H9 (cell line): ENCODE measurements at regions not wholly inside any gene's neighbourhood (a gene's known extent, or its start where the extent isn't known, plus 50 kb on each side); places are given as distances from the start of the nearest gene placed in this dataset.

Experiments
- DNase-seq: peaks from one replicate; pipeline ENCODE4 v3.0.0-alpha.2; 2017
- H2AFZ ChIP-seq: one replicate; pipeline ENCODE4 v1.6.1; 2013; ENCODE audit warnings: mild to moderate bottlenecking, low read length, control low read depth, moderate library complexity
- H2AK5ac ChIP-seq: 2 replicates; pipeline ENCODE4 v1.6.1; 2013; ENCODE audit warnings: low read length, control low read depth, mixed read lengths; ENCODE audit not compliant: insufficient read length
- H2BK120ac ChIP-seq: one replicate; pipeline ENCODE4 v1.6.1; 2013; ENCODE audit warnings: low read depth, mild to moderate bottlenecking, low read length, control low read depth, inconsistent platforms; ENCODE audit not compliant: poor library complexity, severe bottlenecking
- H2BK12ac ChIP-seq: 2 replicates; pipeline ENCODE4 v1.6.1; 2013; ENCODE audit warnings: low read length, control low read depth, mixed read lengths, low read depth; ENCODE audit not compliant: insufficient read length
- H2BK15ac ChIP-seq: 2 replicates; pipeline ENCODE4 v1.6.1; 2013; ENCODE audit warnings: low read depth, low read length, control low read depth
- H2BK20ac ChIP-seq: one replicate; pipeline ENCODE4 v1.6.1; 2013; ENCODE audit warnings: low read depth, mild to moderate bottlenecking, low read length, control low read depth, inconsistent platforms; ENCODE audit not compliant: poor library complexity, severe bottlenecking
- H2BK5ac ChIP-seq: 2 replicates; pipeline ENCODE4 v1.6.1; 2013; ENCODE audit warnings: low read length, control low read depth, mixed read lengths; ENCODE audit not compliant: insufficient read length
- H3K14ac ChIP-seq: 2 replicates; pipeline ENCODE4 v1.6.1; 2013; ENCODE audit warnings: low read length, control low read depth; ENCODE audit not compliant: insufficient read depth
- H3K18ac ChIP-seq: 2 replicates; pipeline ENCODE4 v1.6.1; 2013; ENCODE audit warnings: low read depth, mild to moderate bottlenecking, mixed read lengths, low read length, control low read depth; ENCODE audit not compliant: insufficient read length
- H3K23ac ChIP-seq: 2 replicates; pipeline ENCODE4 v1.6.1; 2013; ENCODE audit warnings: low read length, control low read depth, mixed read lengths, low read depth; ENCODE audit not compliant: insufficient read length
- H3K23me2 ChIP-seq: 2 replicates; pipeline ENCODE4 v1.6.1; 2013; ENCODE audit warnings: low read depth, mild to moderate bottlenecking, mixed read lengths, low read length, control low read depth; ENCODE audit not compliant: insufficient read length, poor library complexity, severe bottlenecking
- H3K27ac ChIP-seq: 2 replicates; pipeline ENCODE4 v1.5.1; 2013; ENCODE audit warnings: low read length, control low read depth, mixed read lengths, low read depth; ENCODE audit not compliant: insufficient read length
- H3K27me3 ChIP-seq: 2 replicates; pipeline ENCODE4 v1.6.1; 2013; ENCODE audit warnings: low read length, control low read depth, inconsistent platforms; ENCODE audit not compliant: insufficient read depth
- H3K4ac ChIP-seq: 2 replicates; pipeline ENCODE4 v1.6.1; 2013; ENCODE audit warnings: low read depth, mild to moderate bottlenecking, control low read depth, inconsistent platforms, low read length, moderate library complexity
- H3K4me1 ChIP-seq: 2 replicates; pipeline ENCODE4 v1.6.1; 2013; ENCODE audit warnings: low read length, control low read depth, inconsistent platforms; ENCODE audit not compliant: insufficient read depth
- H3K4me2 ChIP-seq: 2 replicates; pipeline ENCODE4 v1.6.1; 2013; ENCODE audit warnings: low read length, control low read depth, mixed read lengths; ENCODE audit not compliant: insufficient read length, insufficient read depth
- H3K56ac ChIP-seq: 2 replicates; pipeline ENCODE4 v1.6.1; 2013; ENCODE audit warnings: low read depth, mild to moderate bottlenecking, mixed read lengths, low read length, control low read depth; ENCODE audit not compliant: insufficient read length
- H3K79me1 ChIP-seq: 2 replicates; pipeline ENCODE4 v1.6.1; 2013; ENCODE audit warnings: low read depth, mild to moderate bottlenecking, moderate library complexity, low read length, control low read depth, inconsistent platforms; ENCODE audit not compliant: insufficient read depth, poor library complexity, severe bottlenecking
- H3K79me2 ChIP-seq: 2 replicates; pipeline ENCODE4 v1.6.1; 2013; ENCODE audit warnings: low read length, control low read depth, inconsistent platforms; ENCODE audit not compliant: insufficient read depth
- H3K9ac ChIP-seq: 2 replicates; pipeline ENCODE4 v1.6.1; 2013; ENCODE audit warnings: low read length, control low read depth, mixed read lengths; ENCODE audit not compliant: insufficient read length; ENCODE audit errors: extremely low read depth
- H3K9me3 ChIP-seq: one replicate; pipeline ENCODE4 v1.6.1; 2013; ENCODE audit warnings: low read depth, low read length, inconsistent platforms; ENCODE audit not compliant: control insufficient read depth
- H3T11ph ChIP-seq: one replicate; pipeline ENCODE4 v1.6.1; 2013; ENCODE audit warnings: mild to moderate bottlenecking, low read length, control low read depth, inconsistent platforms
- H4K20me1 ChIP-seq: one replicate; pipeline ENCODE4 v1.6.1; 2013; ENCODE audit not compliant: control insufficient read depth, insufficient read length, insufficient read depth
- H4K5ac ChIP-seq: 2 replicates; pipeline ENCODE4 v1.6.1; 2013; ENCODE audit warnings: low read depth, mild to moderate bottlenecking, mixed read lengths, low read length, control low read depth; ENCODE audit not compliant: insufficient read length
- H4K8ac ChIP-seq: replicated peaks from 2 replicates; pipeline ENCODE4 v1.6.1; 2013; ENCODE audit warnings: low read length, control low read depth, mixed read lengths, low read depth; ENCODE audit not compliant: insufficient read length
- H4K91ac ChIP-seq: 2 replicates; pipeline ENCODE4 v1.6.1; 2013; ENCODE audit warnings: low read depth, mild to moderate bottlenecking, moderate library complexity, mixed read lengths, low read length, control low read depth; ENCODE audit not compliant: insufficient read length
- H3K27ac Mint-ChIP-seq, 3 experiments: 2 replicates in 2 of 3; 3 replicates in 1 of 3; pipeline ENCODE4 v1.8.0; 2020 to 2021; ENCODE audit warnings: mixed read lengths in 3 of 3, mild to moderate bottlenecking in 1 of 3, moderate library complexity in 1 of 3
- H3K27me3 Mint-ChIP-seq: 2 replicates; pipeline ENCODE4 v1.8.0; 2021; ENCODE audit warnings: low read depth, mild to moderate bottlenecking, moderate library complexity, mixed read lengths
- H3K36me3 Mint-ChIP-seq, 3 experiments: 2 replicates in 2 of 3; 3 replicates in 1 of 3; pipeline ENCODE4 v1.8.0; 2020 to 2021; ENCODE audit warnings: low read depth in 3 of 3, mixed read lengths in 3 of 3; ENCODE audit not compliant: insufficient read depth in 1 of 3
- H3K4me1 Mint-ChIP-seq, 2 experiments: 2 replicates each; pipeline ENCODE4 v1.8.0; 2020; ENCODE audit warnings: mixed read lengths in 2 of 2
- H3K4me3 Mint-ChIP-seq, 2 experiments: 2 replicates in 1 of 2; 3 replicates in 1 of 2; pipeline ENCODE4 v1.8.0; 2020 to 2021; ENCODE audit warnings: mild to moderate bottlenecking in 2 of 2, mixed read lengths in 2 of 2, moderate library complexity in 1 of 2
- H3K9me3 Mint-ChIP-seq, 2 experiments: 2 replicates in 1 of 2; 3 replicates in 1 of 2; pipeline ENCODE4 v1.8.0; 2020; ENCODE audit warnings: mild to moderate bottlenecking in 2 of 2, mixed read lengths in 2 of 2, moderate library complexity in 1 of 2
- CTCF ChIP-seq: fragments of 200-600 bp; sonication (generic); conservative IDR thresholded peaks from 3 replicates; pipeline ENCODE4 v1.8.0; 2021; ENCODE audit warnings: antibody characterized with exemption, mild to moderate bottlenecking
- WGBS: extraction: QIAGEN DNeasy Blood & Tissue Kit; methylation state at CpG from one replicate; pipeline ENCODE4 v1.1.7; 2013; ENCODE audit warnings: missing lambda C conversion rate, low lambda C conversion rate, mixed read lengths; ENCODE audit not compliant: insufficient read length; ENCODE audit errors: extremely low coverage; 5-methylcytosine and 5-hydroxymethylcytosine counted together

GRCh38 chr5:171533153-171533552 lies 113.7 kb downstream of the FGF18 start:
- H3K27me3 Mint-ChIP-seq = no peaks in the 10 kb centered on the region; the same call in 1 of the 2 replicates
- Histone ChIP-seq H3K4ac (no peak overlapping the region), H2BK20ac (no peak overlapping the region), H4K5ac (no peak overlapping the region), H3K9ac (no peak overlapping the region), H2BK5ac (no peak overlapping the region), H4K91ac (no peak overlapping the region), H3K23me2 (no peaks in the 10 kb centered on the region), H3K79me2 (no peaks in the 10 kb centered on the region), H2AK5ac (no peak overlapping the region), H3T11ph (no peak overlapping the region), H3K56ac (no peak overlapping the region), H2BK12ac (no peak overlapping the region), H2BK120ac (no peak overlapping the region), H3K27ac (no peak overlapping the region), H3K18ac (no peak overlapping the region), H2BK15ac (no peak overlapping the region), H4K20me1 (no peaks in the 10 kb centered on the region), H3K4me1 (peaks cover 16% of the 10 kb centered on the region; the same call in 1 of the 2 replicates), H3K9me3 (no peaks in the 10 kb centered on the region), H3K79me1 (no peaks in the 10 kb centered on the region), H3K4me2 (no peak overlapping the region), H2AFZ (no peak overlapping the region), H3K27me3 (no peaks in the 10 kb centered on the region), H4K8ac (no peak overlapping the region), H3K14ac (no peak overlapping the region), H3K23ac (no peak overlapping the region)
- no peaks in the 10 kb centered on the region for H3K36me3 Mint-ChIP-seq
- TF ChIP-seq CTCF = no peak
- no peak overlapping the region for H3K27ac Mint-ChIP-seq
- peaks cover 26 to 32% of the 10 kb centered on the region in 2 experiments for H3K4me1 Mint-ChIP-seq
- DNase-seq = no peak
- WGBS = no CpG with 5 or more reads among the region's 4 CpGs
- H3K9me3 Mint-ChIP-seq = no peaks in the 10 kb centered on the region
- H3K4me3 Mint-ChIP-seq = no peak overlapping the region
